GM21423 (cell line): ENCODE measurements at regions not wholly inside any gene's neighbourhood (a gene's known extent, or its start where the extent isn't known, plus 50 kb on each side); places are given as distances from the start of the nearest gene placed in this dataset.
"Not testable (repeated sequence)": the region's sequence is repeated elsewhere in the genome, so short reads cannot be mapped to it uniquely, and the experiment has no call there.

Experiments
- ATAC-seq: cut with Tn5 transposase; IDR thresholded peaks from one replicate; pipeline ENCODE4 v1.9.1; 2021; ENCODE audit warnings: mild to moderate bottlenecking, moderate library complexity; ENCODE audit not compliant: unreplicated experiment

DNA sequence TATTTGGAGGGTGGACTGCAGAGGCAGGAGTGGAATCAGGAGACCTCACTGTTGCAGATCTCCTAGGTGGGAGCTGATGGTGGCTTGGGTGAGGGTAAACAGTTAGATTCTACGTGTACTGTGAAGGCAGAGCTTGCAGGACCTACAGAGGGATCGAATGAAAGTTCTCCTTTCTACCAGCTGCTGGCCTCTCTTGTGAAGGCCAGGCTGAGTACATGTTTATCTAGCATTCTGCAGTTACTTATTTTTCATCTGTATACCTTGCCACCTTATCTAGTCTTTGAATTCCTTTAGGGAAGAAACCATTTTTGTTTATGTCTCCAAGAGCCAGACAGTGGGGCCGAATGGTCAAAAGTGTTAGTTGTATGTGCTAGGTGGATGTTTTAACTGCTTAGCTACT lies 57.6 kb downstream of the PTTG1 start:
- no peak for ATAC-seq

DNA sequence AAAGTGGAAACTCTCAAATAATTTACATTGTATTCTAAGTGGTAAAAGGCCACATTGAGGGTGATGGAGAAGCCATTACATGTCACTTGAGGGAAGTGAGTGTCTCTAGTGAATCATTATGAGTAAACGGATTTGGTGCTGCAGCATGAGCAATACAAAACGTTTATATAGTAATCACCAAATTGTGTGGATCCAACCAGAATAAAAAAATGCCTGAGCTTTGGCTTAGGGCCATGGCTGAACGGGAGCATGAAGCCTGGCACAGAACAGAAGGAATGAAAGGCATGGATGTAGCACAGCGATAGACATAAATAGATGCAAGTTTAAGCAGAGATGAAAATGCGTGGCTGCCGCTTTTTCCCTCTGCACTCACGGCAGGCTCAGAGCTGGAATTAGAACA lies 58.3 kb downstream of the PTTG1 start:
- no peak for ATAC-seq

DNA sequence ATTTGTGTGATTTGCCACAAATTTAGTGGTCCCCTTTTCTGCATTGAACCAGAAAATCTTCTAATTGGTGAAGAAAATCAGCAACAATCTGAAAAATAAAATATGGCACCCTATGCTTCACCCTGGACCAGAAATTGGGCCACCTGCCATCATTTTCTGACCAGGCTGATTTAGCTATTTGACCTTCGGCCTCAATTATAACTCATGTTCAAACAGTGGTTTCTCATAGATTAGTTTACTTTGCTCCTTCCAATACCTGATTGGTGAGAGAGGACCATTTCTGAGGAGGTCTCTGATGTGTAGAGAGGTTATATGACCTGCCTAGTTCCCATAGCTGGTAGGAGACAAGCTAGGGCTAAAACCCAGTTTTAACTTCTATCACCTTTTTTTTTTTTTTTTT lies 59.0 kb downstream of the PTTG1 start:
- no peak for ATAC-seq

GRCh38 chr5:160484678-160485077 lies 63.0 kb downstream of the PTTG1 start:
- ATAC-seq: no peak

DNA sequence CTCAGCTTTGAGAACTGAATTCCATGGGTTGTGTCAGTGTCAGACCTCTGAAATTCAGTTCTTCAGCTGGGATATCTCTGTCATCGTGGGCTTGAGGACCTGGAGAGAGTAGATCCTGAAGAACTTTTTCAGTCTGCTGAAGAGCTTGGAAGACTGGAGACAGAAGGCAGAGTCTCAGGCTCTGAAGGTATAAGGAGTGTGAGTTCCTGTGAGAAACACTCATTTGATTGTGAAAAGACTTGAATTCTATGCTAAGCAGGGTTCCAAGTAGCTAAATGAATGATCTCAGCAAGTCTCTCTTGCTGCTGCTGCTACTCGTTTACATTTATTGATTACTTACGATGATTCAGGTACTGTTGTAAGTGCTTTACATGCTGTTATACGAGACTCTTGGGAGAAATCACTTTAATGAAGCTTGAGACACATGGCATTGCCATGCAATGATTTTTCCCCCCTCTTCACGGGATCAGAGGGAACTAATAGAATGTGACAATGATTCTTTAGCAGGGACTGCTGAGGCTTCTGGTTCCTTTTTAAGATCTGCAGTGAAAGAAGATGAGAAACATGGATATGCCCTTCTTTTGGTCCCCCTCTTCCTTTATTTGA lies 63.8 kb downstream of the PTTG1 start:
- no peak for ATAC-seq

- ATAC-seq: no peak
Observed at GRCh38 chr5:160486573-160486972, 64.9 kb downstream of the PTTG1 start.

- no peak for ATAC-seq
Observed at GRCh38 chr5:160488394-160489325, 67.0 kb downstream of the PTTG1 start.

- no peak for ATAC-seq
Observed at GRCh38 chr5:160491438-160491837, 69.8 kb downstream of the PTTG1 start.

DNA sequence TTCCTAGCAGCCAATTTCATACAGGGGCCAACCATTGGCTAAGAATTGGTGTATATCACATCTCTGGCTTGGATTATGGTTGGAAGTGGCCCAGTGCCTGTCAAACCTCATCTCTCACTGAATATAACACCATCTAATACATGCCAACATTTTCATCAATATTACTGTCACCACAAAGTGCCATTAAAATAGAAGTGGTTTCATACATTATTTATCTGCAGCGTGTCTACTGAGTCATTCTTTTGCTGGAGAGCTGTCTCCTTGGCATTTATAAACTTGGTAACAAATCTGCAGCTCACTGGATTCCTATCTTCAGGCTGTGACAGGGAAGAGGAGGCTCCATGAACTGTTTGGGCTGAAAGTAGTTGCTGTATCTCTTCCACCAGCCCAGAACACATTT lies 70.9 kb downstream of the PTTG1 start:
- no peak for ATAC-seq

DNA sequence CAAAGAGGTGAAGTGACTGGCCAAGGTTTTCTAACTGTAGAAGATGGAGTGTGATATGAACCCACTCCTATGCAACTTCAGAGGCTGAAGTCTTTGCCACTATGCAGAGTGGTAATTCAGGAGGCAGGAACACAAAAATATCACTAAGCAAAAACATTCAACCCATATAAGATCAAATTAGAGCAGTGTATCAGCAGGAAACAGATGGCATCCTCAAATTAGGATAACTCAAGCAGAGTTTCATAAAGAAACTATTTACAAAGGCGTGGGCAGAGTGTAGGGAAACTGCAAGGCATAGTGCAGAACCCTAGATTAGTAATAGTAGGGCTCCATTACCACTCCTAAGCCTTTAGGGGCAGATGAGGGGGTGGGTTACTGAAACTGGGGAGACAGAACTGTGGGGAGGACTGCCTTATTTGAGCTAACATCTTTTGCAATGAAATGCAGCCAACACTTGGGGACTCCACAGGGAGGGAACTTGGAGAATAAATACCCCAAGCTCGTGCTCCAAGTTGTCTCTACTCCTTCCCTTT lies 72.2 kb downstream of the PTTG1 start:
- ATAC-seq: no peak

DNA sequence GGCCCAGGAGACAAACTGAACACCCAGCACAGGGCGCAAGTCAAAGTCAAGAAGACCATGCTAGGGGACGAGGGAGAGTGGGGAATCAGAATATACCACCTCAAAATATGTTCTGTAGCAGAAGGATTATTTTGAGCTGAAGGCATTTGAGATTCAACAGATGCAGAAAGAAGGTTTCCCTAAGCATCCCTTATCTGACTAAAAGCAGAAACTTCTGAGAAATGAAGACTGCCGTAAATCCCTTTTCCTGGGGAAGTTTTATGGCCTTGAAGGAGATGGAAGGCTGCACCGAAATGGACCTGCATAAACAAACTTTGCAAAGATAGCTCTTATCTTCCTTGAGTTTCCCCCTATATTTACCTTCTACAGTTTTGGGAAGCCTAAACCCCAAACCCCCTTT lies 72.8 kb downstream of the PTTG1 start:
- no peak for ATAC-seq

DNA sequence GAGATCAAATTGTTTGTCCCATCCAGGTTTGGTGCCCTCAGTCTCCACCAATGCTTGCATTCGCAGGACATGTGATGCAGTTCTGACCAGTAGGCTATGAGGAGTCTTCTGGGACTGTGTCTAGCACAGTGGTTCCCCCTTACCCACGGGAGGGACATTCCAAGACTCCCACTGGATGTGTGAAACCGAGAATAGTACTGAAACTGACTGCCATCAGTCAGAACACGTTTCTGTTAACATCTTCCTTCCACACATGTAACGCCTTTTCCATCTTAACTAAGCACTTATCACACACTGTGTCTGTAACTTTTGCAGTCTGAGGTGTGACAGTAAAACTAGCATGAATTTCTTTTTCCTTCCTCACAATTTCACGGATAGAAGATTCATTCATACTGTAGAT lies 74.7 kb downstream of the PTTG1 start:
- no peak for ATAC-seq

GRCh38 chr5:160496784-160497183 lies 75.1 kb downstream of the PTTG1 start:
- ATAC-seq: no peak

- ATAC-seq: no peak
Observed at GRCh38 chr5:160497878-160498277, 76.2 kb downstream of the PTTG1 start.

- ATAC-seq: not testable (repeated sequence)
Observed at GRCh38 chr5:160498441-160499043, 76.9 kb downstream of the PTTG1 start.

DNA sequence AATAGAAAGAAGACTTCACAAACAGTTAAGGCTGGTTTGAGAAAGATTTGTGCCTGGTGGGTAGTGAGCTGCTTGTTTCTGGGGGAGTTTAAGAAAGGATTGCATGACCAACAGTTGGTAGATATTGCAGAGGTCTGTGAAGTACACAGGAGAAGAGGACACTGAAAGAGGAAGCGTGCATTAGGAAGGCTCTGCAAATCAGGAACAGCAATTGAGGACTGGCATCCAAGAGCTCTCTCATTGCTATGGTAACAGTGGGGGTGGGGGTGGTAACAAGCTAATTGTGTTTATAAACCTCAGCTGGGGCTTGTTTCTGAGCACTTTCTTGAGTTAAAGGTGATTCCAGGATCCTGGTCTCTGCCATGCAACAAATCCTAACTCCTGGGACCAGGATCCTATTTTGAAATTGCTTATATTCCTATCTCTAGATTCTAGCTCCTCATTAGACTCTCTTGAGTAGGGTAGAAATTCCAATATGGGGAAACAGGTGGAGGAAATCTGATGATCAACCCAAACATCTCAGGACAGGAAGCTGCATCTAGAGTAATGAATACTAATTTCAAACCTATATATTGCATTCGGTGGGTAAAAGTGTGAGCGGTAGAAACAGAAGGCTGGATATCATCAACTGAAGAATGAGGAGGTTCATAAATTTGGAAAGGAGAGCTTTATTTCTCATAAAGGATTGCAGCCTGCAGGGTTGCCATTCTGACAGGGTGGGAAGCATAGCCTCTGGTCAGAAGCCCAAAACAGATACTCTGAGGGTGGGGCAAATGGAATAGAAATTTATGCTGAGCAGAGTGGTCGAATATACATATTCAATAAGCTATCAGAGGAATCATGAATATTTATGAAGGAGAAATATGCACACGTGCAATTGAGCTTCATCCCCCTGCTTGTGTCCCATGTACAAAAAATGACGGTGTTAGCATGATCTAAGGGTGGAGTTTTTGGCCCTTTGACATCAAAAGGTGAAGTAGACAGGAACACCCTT lies 79.4 kb downstream of the PTTG1 start:
- peak; percentile 39 for ATAC-seq

GRCh38 chr5:160504906-160505305 lies 83.3 kb downstream of the PTTG1 start:
- ATAC-seq: no peak

DNA sequence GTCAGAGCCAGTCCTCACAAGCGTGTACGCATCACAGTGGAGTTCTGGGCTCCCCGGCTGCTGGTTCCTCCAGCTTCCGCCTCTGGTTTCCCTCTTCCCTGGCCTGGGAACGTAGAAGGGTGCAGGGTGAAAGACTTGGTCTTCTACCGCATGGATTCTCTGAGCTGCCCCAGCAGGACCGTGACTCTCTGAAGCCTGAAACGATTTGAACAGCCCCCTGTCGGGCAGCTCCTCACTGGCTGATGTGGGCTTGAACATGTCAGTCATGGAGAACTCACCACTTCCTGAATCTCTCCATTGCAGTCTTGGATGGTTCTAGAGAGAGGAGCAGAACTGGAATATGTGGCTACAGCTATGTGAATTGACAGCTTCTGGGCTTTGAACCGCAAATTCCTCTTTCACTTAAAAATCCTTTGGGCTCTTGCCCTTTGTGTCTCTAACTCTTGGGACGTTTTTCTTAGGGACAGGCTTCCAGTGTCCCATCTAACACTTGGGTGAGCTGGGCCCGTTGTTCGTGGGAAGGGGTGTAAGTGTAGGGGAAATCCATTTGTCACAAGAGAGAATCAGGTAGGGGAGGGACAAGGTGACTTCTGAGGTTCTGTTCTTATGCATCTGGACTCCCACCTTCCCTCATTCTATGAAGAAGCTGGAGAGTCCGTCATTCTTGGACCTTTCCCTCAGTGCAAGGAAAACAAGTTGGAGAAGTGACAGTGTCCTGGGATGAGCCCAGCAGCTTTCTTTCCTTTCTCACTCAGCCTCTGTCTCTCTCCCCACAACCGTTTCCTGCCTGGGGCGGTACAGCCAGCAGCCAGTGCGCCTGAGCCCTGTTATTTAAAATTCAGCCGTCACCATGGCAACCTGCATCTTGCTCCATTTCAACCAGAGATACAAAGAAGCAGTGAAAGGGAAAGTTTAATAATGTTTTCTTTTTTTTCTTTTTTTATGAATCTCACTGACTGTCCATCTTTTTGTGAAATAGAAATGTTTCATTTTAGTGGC lies 84.7 kb downstream of the PTTG1 start:
- peak; percentile 85 for ATAC-seq

DNA sequence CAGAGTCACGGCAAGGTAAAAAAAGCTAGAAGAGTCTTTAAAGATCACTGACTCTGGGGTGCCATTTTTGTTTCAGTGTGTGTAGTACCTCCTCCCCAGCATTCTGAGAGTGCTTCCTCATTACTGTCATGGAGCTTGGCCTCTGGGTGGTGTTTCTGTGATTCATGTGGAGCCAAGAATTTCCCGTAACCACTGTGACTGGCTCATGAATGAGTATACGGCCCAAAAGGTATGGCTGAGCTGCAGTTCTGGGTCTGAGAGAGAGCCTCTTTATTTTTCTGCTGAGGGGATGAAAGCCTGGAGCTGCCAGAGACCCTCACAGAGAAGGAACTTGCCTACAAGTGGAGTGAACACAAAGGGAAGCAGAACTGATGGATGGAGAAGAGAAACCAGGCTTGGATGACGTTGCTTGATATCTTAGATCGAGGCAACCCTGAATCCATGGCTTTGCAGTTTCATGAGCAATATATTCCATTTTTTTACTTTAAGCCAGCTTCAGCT lies 85.6 kb downstream of the PTTG1 start:
- no peak for ATAC-seq
